Activated CD8-positive, alpha-beta memory T cell treated with anti-CD3 and anti-CD28 coated beads for 48 hours (primary cell): ENCODE measurements at regions not wholly inside any gene's neighbourhood (a gene's known extent, or its start where the extent isn't known, plus 50 kb on each side); places are given as distances from the start of the nearest gene placed in this dataset.
"Not testable (repeated sequence)": the region's sequence is repeated elsewhere in the genome, so short reads cannot be mapped to it uniquely, and the experiment has no call there.

ENCODE experiments used
- DNase-seq, 3 experiments: peaks; one replicate each; pipeline ENCODE4 v3.0.0-alpha.2; 2020; ENCODE audit warnings: low read depth in 2 of 3, low spot score in 2 of 3

DNA sequence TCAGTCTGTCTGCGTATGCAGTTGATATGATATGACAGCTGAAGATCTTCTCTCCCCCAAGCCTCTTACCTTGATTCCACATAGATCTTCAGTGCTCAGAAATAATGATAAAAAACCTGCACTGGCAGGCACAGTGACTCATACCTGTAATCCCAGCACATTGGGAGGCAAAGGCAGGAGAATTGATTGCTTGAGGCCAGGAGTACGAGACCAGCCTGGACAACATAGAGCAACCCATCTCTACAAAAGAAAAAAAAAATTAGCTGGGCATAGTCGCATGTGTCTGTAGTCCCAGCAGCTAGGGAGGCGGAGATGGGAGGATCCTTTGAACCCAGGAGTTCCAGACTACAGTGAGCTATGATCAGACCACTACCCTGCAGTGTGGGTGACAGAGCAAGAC lies 551.0 kb upstream of the MIR17HG start:
- DNase-seq = no peak

DNA sequence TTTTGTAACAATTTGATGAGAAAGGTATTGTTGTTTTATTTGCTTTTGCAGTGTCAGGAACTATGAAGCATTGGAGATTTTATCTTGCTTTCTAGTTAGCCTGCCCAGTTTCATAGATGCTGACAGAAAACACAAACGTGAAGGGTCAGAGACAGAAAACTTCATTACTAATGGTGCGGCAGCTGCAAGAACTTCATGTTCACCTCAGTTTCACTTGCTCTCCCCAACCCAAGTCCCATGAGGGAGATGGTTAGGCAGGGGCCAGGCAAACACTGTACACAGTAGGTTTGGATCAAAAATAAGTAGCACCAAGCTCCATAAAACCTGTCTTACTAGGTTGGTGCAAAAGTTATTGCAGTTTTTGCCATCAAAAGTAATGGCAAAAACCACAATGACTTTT lies 550.2 kb upstream of the MIR17HG start:
- DNase-seq = no peak

DNA sequence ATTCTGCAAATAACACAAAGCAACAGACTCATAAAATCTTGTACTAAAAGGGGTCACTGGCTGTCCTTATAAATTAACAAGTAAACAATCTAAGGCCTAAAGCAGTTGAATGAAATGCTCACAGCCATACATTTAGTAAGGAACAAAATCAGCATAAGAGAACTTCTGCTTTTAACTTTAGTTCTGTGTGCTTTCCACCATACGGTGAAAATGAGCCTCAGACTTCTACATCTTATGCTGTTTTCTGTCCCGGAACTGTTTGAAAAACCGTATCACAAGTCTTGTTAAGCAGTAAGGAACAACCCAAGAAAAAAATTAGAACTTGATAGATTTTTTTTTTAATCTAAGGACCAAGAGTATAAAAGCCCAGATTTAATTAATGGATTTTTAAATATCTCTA lies 549.1 kb upstream of the MIR17HG start:
- DNase-seq = no peak

DNA sequence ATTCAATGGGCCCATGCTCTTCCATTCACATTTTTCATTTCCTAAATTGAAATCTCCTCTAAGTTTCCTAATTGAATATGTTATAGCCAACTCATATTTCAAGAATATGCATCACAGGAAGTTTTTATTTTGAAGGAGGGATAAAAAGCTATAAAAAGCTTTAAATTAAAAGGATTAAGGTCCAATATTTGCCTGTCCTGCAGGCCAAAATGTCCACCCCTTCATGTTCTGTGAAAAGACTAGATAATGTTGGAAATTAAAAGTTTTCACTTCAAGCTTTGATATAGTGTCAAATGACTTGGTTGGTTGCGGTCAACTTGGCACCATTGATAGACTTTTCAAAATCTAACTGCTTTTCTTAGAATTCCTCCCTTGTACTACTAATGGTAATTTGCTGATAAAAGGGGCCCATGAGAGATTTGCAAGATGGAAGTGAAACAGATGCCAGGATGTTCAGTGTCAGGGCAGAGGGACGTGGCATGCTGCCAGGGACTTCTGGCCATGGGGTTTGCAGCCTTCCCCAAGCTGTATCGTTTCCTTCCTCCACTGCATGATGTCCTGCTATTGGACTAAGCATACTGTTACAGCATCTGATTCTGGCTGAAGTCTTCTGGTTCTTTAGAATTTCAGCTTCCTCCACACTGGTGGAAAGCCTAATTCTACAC lies 547.3 kb upstream of the MIR17HG start:
- DNase-seq = no peak

DNA sequence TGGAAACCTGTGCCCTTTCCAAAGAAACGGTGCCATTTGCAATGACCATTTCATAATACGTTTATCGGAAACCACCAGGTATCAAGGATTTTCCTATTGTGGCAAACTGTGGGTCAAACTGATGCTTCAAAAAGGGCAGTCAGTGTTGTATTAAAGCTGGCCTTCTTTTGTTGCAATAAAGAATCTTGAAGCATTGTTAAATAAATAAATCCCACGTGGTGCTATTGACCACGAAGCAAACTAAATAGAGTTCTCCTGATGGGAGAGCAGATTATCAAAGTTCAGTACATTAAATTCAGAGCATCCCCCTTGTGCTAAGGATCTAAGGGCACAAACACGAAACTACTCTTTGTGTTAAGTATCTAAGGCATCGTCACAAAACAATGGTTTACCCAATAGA lies 545.9 kb upstream of the MIR17HG start:
- no peak for DNase-seq

DNA sequence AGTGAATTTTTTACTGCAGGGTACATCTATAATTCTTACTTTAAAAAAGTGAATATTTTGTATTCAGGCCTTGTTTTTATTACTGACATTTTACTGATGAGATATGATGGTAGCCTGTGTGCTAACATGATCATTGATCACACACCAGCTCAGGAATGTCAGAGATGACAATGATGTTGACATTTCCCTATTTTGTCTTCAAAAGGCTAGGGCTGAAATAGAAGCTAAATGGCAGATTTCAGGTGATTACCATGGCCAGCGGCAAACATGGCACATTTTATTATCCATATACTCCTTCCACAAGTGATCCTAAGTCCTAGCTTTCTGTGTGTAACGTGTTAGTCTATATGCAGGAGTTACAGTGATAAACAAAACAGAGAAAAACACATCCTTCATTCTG lies 544.3 kb upstream of the MIR17HG start:
- DNase-seq = no peak

DNA sequence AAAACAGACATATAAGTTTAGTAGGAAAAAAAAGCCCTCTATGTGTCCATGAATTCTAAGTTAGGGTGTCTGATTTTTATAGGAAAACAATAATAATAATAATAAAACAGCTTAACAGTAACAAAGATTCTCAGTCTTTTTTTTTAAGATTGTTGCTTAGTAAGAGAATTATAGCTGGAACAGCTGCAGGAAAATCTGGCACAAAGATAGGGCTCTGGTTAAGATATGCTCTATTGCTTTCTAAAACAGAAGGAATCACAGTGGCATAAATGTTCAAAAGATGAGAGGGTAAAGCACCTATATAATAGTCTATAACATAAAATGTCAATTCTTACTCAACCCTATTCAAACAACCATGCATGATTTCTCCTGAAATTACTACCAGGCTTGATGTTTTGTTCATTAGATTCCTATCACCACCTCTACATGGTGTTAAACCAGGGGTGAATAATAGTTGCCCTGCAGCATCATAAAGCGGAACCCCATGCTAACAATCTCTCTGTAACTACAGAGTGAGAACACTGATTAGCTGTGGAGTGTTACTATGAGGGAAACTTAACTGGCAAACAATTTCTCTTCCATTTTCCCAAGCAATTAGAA lies 541.4 kb upstream of the MIR17HG start:
- no peak for DNase-seq

DNA sequence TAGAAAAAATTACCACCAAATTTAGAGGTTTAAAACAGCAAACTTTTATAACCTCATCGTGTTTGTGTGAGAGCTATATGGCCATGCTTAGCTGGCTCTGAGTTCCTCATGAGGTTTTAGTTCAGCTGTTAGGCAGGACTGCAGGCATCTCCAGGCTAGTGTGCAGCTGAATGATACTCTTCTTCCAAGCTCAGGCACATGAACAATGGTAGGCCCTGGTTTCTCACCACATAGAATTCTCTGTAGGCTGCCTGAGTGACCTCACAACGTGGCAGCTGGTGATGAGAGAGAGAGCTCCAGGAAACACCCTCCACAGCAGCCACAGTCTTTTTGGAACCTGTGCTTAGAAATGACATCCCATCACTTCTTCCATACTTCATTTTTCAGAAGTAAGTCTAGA lies 540.6 kb upstream of the MIR17HG start:
- no peak for DNase-seq

DNA sequence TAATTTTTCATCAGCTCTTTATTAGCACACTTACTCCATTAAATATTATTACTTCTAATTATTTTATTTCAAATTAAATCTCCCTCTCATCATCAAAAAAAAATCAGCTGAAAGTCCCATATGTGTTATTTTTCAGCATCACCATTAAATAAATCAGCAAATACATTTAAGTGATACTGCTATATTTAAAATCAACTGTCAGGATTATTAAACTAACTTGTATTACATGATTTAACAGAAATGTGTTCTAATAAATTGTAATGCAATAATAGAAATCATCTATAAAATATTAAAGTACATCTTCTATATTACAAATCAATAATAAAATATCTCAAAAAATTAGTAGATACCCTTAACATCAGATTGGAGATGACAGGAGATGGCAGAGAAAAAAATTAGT lies 538.6 kb upstream of the MIR17HG start:
- no peak for DNase-seq

DNA sequence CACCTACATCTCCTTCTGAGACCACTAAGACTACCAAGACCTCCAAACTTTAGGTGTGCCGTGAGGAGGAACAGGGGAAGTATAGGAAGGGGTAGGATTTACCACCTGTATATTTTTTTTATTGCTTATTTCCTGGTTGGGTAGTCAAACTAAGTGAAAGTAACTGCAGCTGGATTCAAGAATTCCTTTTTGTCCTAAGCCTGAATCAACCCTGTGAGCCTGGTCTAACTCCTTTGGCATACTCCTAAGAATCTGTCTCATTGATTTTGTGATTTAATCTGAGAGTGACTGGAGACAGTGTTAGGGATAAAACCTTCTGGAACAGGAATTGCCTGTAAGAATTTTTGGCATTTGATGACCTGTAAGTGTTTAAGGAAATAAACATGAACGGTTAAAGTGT lies 523.5 kb upstream of the MIR17HG start:
- no peak for DNase-seq

DNA sequence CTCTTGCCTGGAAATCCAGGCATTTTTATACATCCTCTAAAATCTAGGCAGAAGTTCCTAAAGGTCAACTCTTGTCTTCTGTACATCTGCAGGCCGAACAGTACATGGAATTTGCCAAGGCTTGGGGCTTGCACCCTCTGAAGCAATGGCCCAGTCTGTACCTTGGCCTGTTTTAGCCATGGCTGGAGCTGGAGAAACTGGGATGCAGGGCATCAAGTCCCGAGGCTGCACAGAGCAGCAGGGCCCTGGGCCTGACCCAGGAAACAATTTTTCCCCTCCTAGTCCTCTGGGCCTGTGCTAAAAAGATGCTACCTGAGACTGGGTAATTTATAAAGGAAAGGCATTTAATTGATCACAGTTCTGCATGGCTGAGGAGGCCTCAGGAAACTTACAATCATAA lies 520.8 kb upstream of the MIR17HG start:
- no peak for DNase-seq

DNA sequence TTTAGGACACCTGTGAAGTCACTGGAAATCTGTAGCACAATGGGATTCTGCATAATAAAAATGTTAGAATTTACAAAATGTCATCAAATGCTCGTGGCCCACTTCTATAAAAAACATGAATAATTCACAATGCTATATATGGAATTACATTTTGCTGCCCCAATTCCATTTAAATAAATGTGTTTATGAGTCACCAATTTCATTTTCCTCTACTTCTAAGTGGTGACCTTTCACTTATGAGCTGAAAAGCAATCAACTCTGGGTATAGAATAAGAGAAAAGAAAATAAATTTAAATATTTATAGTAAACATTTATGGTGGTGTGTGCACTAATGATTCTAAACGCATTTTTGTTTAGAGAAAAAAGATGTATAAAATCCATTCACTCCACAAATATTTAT lies 516.7 kb upstream of the MIR17HG start:
- no peak for DNase-seq

DNA sequence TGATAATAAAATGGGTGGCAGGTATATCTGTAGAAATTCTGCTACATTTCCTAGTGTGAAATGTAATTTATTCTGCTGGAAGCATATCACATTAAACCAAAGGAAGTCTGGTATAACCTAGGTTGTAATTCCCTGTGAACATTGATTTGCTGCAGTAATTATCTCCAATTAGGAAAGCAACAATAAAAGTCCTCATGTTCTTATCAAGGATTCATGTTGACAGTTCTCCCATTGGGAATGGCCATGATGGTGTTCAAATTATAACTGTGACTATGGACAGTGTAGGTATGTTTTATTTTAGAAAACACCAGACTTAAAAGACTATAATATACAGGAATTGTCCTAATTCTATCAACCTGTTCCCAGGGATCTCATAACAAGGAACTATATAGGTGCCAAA lies 513.5 kb upstream of the MIR17HG start:
- DNase-seq = no peak

DNA sequence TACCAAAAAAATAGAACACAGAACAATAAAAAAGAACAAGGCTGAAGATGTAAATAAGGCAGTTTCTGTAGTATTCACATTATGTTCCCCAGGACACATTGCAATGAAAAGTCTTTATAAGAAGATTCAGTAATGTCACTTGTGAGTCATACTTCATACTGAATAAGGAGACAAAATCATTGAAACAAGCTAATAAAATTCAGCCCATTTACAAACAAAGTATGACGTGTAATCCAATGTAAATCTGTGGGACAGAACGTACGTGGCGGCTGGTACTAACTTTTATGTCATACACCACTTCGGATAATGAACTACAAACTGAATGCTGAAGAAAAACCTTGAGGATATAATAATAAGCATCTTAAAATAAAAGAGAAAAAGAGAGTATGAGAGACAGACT lies 512.8 kb upstream of the MIR17HG start:
- no peak for DNase-seq

DNA sequence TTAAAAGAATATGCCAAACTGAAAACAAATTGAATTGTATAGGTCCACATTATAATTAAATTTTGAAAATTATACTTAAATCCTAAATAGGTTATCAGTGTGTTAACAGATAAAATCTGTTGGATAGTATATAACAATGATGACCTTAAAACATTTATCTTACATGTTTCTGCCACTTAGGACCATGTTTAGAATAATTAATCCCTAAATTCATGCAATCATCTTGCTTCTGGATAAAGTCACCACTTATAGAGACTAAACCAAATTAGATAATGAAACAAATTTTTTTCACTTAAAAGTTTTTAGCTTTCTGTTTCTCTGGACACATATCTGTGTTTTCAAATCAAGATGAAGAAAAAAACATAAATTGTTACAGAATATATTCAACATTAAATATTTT lies 511.7 kb upstream of the MIR17HG start:
- no peak for DNase-seq

DNA sequence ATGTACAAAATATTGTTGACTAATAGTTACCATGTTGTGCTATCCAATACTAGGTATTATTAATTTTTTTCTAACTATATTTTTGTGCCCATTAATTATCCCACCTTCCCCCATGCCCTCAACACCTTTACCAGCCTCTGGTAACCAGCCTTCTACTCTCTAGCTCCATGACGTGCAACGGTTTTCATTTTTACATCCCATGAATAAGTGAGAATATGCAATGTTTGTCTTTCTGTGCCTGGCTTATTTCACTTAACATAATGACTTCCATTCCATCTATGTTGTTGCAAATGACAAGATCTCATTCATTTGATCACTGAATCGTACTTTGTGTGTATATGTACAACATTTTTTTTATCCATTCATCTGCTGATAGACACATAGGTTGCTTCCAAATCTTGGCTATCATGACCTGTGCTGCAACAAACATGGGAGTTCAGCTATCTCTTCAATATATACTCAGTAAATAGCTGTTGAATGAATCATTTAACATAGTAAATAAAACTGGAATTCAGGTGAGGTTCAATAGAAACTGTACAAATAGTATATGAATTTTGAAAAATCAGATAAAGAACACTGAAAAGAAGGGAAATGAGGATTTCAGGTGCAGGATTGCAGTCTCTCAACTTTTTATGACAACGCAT lies 509.0 kb upstream of the MIR17HG start:
- DNase-seq = no peak

DNA sequence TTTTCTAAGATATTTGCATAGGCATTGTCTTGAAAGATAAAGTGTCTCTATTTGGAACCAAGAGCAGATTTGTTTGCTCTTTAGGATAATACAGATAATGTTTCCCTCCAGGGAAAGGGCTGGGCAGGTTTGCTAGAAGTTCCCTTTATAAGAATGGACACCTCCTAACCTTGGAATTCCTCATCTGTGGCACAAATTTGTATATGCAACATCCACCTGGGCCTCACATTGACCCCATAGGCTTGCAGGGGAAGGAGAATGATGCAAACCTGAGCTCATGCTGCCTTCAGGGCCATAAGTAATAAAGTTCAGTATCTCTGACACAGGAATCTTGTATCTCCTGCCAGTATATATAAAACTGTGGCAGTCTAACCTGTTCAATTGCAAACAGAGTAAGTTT lies 508.4 kb upstream of the MIR17HG start:
- no peak for DNase-seq

DNA sequence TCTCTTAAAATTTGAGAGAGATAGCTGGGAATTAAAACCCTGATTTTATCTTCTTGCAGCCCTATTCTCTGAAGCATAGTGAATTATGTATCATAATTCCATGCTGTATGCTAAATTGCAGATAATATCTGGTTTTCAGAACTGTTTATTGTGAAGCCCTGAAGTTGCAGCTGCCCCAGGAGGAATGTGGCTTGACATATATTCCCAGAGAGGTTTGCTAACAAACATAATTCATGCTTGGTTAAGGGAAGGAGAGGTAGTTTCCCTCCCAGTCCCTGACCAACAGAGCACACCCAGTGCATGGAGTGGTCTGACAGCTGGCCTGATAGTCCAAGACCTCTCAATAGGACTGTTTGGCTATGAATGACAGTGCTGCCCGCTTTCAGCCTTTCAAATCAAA lies 500.6 kb upstream of the MIR17HG start:
- DNase-seq = no peak

DNA sequence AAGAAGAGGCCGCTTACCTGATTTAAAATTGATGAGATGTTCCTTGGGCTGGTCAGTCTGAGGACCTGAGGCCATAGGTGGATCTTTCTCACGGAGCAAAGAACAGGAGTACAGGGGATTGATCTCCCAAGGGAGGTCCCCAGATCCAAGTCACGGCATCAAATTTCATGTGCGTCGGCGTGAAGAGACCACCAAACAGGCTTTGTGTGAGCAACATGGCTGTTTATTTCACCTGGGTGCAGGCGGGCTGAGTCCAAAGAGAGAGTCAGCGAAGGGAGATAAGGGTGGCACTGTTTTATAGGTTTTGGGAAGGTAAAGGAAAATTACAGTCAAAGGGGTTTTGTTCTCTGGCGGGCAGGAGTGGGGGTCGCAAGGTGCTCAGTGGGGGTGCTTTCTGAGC lies 493.8 kb upstream of the MIR17HG start:
- not testable (repeated sequence) for DNase-seq

DNA sequence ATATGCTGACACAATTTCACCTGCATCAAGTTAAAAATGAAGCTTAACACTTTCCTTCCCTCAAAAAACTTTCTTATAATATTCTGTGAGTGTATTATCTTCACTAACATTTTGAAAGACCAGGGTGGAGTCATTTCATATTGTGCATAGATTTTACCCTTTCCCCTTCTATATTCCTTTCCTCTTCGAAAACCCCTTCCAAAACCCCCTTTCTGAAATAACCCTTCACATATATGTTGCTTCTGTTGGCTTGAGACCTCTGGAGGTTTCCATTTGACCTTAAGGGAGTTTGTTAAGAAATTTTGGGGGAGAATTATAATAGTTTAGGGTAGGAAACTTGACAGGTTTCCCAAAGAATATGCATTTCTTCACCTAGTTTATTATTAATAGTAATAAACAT lies 489.6 kb upstream of the MIR17HG start:
- no peak for DNase-seq

DNA sequence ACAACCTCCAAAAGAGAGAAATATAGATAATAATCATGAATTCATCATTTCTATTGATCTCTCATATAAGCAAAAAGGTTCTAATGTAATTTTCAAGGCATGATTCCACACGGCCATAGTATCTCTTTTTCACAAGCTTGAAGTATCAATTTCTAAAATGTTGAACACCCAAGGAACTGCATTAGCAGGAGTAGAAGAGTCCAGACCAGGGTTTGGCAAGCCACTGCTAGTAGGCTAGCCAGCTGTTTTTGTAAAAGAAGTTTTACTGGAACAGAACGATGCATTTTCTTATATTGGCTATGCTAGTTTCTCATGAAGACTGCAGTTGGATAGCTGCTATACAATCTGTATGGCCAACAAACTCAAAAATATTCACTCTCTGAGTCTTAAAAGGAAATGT lies 481.5 kb upstream of the MIR17HG start:
- no peak for DNase-seq

DNA sequence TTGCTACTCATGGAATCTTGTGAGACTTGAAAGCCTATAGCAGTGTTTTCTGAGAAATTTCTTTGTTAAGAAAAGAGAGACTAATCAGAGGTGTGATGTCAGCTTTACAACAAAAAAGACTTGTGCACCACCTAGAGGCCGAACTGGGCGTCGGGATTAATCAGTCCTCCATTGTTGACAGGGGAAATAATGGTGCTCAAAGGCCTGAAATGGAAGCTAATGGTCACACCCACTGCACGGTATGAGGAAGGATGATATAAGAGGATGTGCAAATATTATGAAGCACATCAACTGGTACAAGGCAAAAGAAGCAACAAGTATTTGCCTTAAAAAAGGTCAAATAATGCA lies 480.2 kb upstream of the MIR17HG start:
- DNase-seq = no peak

DNA sequence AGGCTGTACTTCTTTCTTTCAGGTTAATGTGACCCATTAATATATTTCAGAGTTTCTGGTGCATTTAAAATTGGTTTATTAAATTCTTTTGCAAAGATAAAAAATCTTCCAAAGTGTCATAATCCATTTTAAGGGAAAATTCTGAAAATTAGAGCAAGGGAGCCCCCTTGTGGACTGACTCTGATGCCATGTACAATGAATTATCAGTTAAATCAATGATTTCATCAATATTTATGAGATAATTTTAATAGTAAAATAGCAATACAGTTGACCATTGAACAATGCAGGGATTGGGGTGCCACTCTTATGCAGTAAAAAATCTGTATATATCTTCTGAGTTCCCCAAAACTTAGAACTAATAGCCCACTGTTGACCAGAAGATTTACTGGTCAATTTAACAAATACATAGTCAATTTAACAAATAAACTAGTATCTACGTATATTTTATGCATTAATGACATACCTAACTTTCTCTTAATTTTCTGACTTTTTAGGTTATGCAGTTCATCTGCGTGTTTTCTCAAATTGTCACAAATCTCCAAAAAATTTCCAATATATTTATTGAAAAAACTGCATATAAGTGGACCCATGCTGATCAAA lies 479.1 kb upstream of the MIR17HG start:
- no peak for DNase-seq
